ENCODE measurements at regions not wholly inside any gene's neighbourhood (a gene's known extent, or its start where the extent isn't known, plus 50 kb on each side); places are given as distances from the start of the nearest gene placed in this dataset.

- H3K4me3 ChIP-seq = no peak overlapping the region
- H3K27me3 ChIP-seq (ENCODE audit: insufficient read depth in 3 of 3, low read length in 2 of 3) = no peaks in the 10 kb centered on the region
- no peaks in the 10 kb centered on the region for H3K9me3 ChIP-seq
- TF ChIP-seq CTCF (IDR thresholded peaks at IDR 0.05) = no peak
- H3K27ac ChIP-seq = no peak overlapping the region
- H3K4me1 ChIP-seq = no peaks in the 10 kb centered on the region
- no peaks in the 10 kb centered on the region for H3K36me3 ChIP-seq (ENCODE audit: insufficient read depth in 1 of 2, low read depth in 1 of 2)
- ATAC-seq = no peak
- intact Hi-C loops (cut with DNase I) = no loop called here
- 55 to 60% (median 59%) methylated on average over 2 of the region's 2 CpGs for WGBS, 3 donors
- no peak for DNase-seq
Observed at GRCh38 chr3:152019508-152019907, 146.1 kb downstream of the SUCNR1 start.

- H3K36me3 ChIP-seq (ENCODE audit: insufficient read depth in 1 of 2, low read depth in 1 of 2) = no peaks in the 10 kb centered on the region
- no peak overlapping the region for H3K27ac ChIP-seq
- WGBS, 3 donors = 83 to 89% (median 86%) methylated on average over 4 of the region's 4 CpGs
- intact Hi-C loops (cut with DNase I) = no loop called here
- no peak for ATAC-seq
- H3K4me1 ChIP-seq = no peaks in the 10 kb centered on the region
- no peaks in the 10 kb centered on the region for H3K9me3 ChIP-seq
- H3K4me3 ChIP-seq = no peak overlapping the region
- DNase-seq = no peak
- TF ChIP-seq CTCF (IDR thresholded peaks at IDR 0.05) = no peak
- no peaks in the 10 kb centered on the region for H3K27me3 ChIP-seq (ENCODE audit: insufficient read depth in 3 of 3, low read length in 2 of 3)
Observed at GRCh38 chr3:152021951-152022461, 148.6 kb downstream of the SUCNR1 start.

GRCh38 chr3:152026033-152026556 is 152.7 kb downstream of the SUCNR1 start:
- Histone ChIP-seq H3K4me1 (no peaks in the 10 kb centered on the region), H3K27ac (no peak overlapping the region), H3K4me3 (no peak overlapping the region), H3K9me3 (no peaks in the 10 kb centered on the region), H3K36me3 (ENCODE audit: insufficient read depth in 1 of 2, low read depth in 1 of 2) (no peaks in the 10 kb centered on the region), H3K27me3 (ENCODE audit: insufficient read depth in 3 of 3, low read length in 2 of 3) (no peaks in the 10 kb centered on the region)
- intact Hi-C loops (cut with DNase I) = no loop called here
- no peak for TF ChIP-seq CTCF (IDR thresholded peaks at IDR 0.05)
- DNase-seq (no peak), ATAC-seq (no peak)
- WGBS, 3 donors = 82% methylated on average over 5 of the region's 5 CpGs

- TF ChIP-seq CTCF (IDR thresholded peaks at IDR 0.05) = no peak
- H3K27ac ChIP-seq = no peak overlapping the region
- H3K9me3 ChIP-seq = no peaks in the 10 kb centered on the region
- DNase-seq = no peak
- H3K4me3 ChIP-seq = no peak overlapping the region
- no peak for ATAC-seq
- H3K27me3 ChIP-seq (ENCODE audit: insufficient read depth in 3 of 3, low read length in 2 of 3) = peaks cover 0 to 2% (median 0%) of the 10 kb centered on the region in 3 donors
- intact Hi-C loops (cut with DNase I) = no loop called here
- no peaks in the 10 kb centered on the region for H3K4me1 ChIP-seq
- 72 to 78% (median 78%) methylated on average over 4 of the region's 4 CpGs for WGBS, 3 donors
- H3K36me3 ChIP-seq (ENCODE audit: insufficient read depth in 1 of 2, low read depth in 1 of 2) = no peaks in the 10 kb centered on the region
Observed at GRCh38 chr3:152030320-152030719, 156.9 kb downstream of the SUCNR1 start.

- no peak for TF ChIP-seq CTCF (IDR thresholded peaks at IDR 0.05)
- H3K4me3 ChIP-seq = no peak overlapping the region
- H3K27me3 ChIP-seq (ENCODE audit: insufficient read depth in 3 of 3, low read length in 2 of 3) = peaks cover 0 to 2% (median 0%) of the 10 kb centered on the region in 3 donors
- H3K4me1 ChIP-seq = no peaks in the 10 kb centered on the region
- DNase-seq (no peak), ATAC-seq (no peak)
- WGBS, 3 donors = 80 to 85% (median 85%) methylated on average over 3 of the region's 3 CpGs
- H3K9me3 ChIP-seq = no peaks in the 10 kb centered on the region
- H3K36me3 ChIP-seq (ENCODE audit: insufficient read depth in 1 of 2, low read depth in 1 of 2) = no peaks in the 10 kb centered on the region
- H3K27ac ChIP-seq = no peak overlapping the region
- intact Hi-C loops (cut with DNase I) = no loop called here
Observed at GRCh38 chr3:152031321-152031720, 157.9 kb downstream of the SUCNR1 start.
